OCI-LY1 (cell line): ENCODE measurements at regions not wholly inside any gene's neighbourhood (a gene's known extent, or its start where the extent isn't known, plus 50 kb on each side); places are given as distances from the start of the nearest gene placed in this dataset.

Source experiments
- H2AFZ ChIP-seq: fragments of 200-600 bp; sonication (generic), shearing (Covaris generic); 2 replicates; pipeline ENCODE4 v1.6.0; 2014; ENCODE audit warnings: antibody characterized with exemption, mild to moderate bottlenecking, low read length
- H3F3A ChIP-seq: fragments of 200-600 bp; sonication (generic), shearing (Covaris generic); 2 replicates; pipeline ENCODE4 v1.6.0; 2014; ENCODE audit warnings: mild to moderate bottlenecking, antibody characterized with exemption, low read length, moderate library complexity; ENCODE audit not compliant: insufficient read depth
- H3K27ac ChIP-seq: fragments of 200-600 bp; sonication (generic); 2 replicates; pipeline ENCODE4 v1.5.1; 2014; ENCODE audit warnings: low read length, mixed run types, mild to moderate bottlenecking, low read depth; ENCODE audit not compliant: poor library complexity, severe bottlenecking
- H3K27me3 ChIP-seq: fragments of 200-600 bp; sonication (generic); 2 replicates; pipeline ENCODE4 v1.6.0; 2014; ENCODE audit warnings: antibody characterized with exemption, mild to moderate bottlenecking, low read length, moderate library complexity; ENCODE audit not compliant: insufficient read depth
- H3K36me3 ChIP-seq: fragments of 200-600 bp; sonication (generic); 2 replicates; pipeline ENCODE4 v1.6.1; 2014; ENCODE audit warnings: mild to moderate bottlenecking, antibody characterized with exemption, low read length, moderate library complexity, mixed read lengths; ENCODE audit not compliant: insufficient read depth
- H3K4me1 ChIP-seq: fragments of 200-600 bp; sonication (generic); 2 replicates; pipeline ENCODE4 v1.5.1; 2014; ENCODE audit warnings: mild to moderate bottlenecking, low read length, moderate library complexity; ENCODE audit not compliant: insufficient read depth, severe bottlenecking
- H3K4me2 ChIP-seq: fragments of 200-600 bp; sonication (generic), shearing (Covaris generic); 2 replicates; pipeline ENCODE4 v1.6.1; 2014; ENCODE audit warnings: low read length
- H3K4me3 ChIP-seq: fragments of 200-600 bp; sonication (generic); 2 replicates; pipeline ENCODE4 v1.5.1; 2014; ENCODE audit warnings: low read length, low read depth, mild to moderate bottlenecking, mixed read lengths; ENCODE audit not compliant: poor library complexity, severe bottlenecking
- H3K79me2 ChIP-seq: fragments of 200-600 bp; shearing (Covaris generic); 2 replicates; pipeline ENCODE4 v1.6.1; 2016; ENCODE audit warnings: mixed run types, low read length, mixed read lengths; ENCODE audit not compliant: insufficient read depth
- H3K9ac ChIP-seq: fragments of 200-600 bp; sonication (generic), shearing (Covaris generic); 2 replicates; pipeline ENCODE4 v1.6.1; 2014; ENCODE audit warnings: mild to moderate bottlenecking, low read length, mixed read lengths
- H3K9me2 ChIP-seq: fragments of 200-600 bp; sonication (generic), shearing (Covaris generic); 2 replicates; pipeline ENCODE4 v1.6.1; 2014; ENCODE audit warnings: low read depth, mild to moderate bottlenecking, low read length, mixed read lengths
- H3K9me3 ChIP-seq: fragments of 200-600 bp; shearing (Covaris generic); 2 replicates; pipeline ENCODE4 v1.6.1; 2014; ENCODE audit warnings: low read length, mixed read lengths
- H4K20me1 ChIP-seq: fragments of 200-600 bp; sonication (generic), shearing (Covaris generic); 2 replicates; pipeline ENCODE4 v1.6.0; 2016; ENCODE audit warnings: mild to moderate bottlenecking, low read length; ENCODE audit not compliant: insufficient read depth
- CTCF ChIP-seq: fragments of 200-600 bp; sonication (generic), shearing (Covaris generic); IDR thresholded peaks from 2 replicates; pipeline ENCODE4 v1.5.1; 2017; ENCODE audit warnings: mild to moderate bottlenecking, antibody characterized with exemption, low read length, moderate library complexity, mixed read lengths
- EZH2 ChIP-seq: fragments of 200-600 bp; sonication (generic), shearing (Covaris generic); IDR thresholded peaks from 2 replicates; pipeline ENCODE4 v1.8.0; 2017; ENCODE audit warnings: borderline replicate concordance, mixed run types, mild to moderate bottlenecking, antibody characterized with exemption, low read length, moderate library complexity, mixed read lengths

GRCh38 chr2:52113338-52113737 lies 1081.4 kb upstream of the NRXN1 start:
- H3F3A ChIP-seq: no peaks in the 10 kb centered on the region
- no peak overlapping the region for H3K4me3 ChIP-seq
- no peaks in the 10 kb centered on the region for H3K9me2 ChIP-seq
- H3K36me3 ChIP-seq: no peaks in the 10 kb centered on the region
- H3K4me2 ChIP-seq: no peak overlapping the region
- no peaks in the 10 kb centered on the region for H3K79me2 ChIP-seq
- no peak overlapping the region for H3K9ac ChIP-seq
- no peaks in the 10 kb centered on the region for H3K27me3 ChIP-seq
- no peaks in the 10 kb centered on the region for H3K9me3 ChIP-seq
- no peak overlapping the region for H2AFZ ChIP-seq
- H3K27ac ChIP-seq: no peak overlapping the region
- H4K20me1 ChIP-seq: no peaks in the 10 kb centered on the region
- no peaks in the 10 kb centered on the region for H3K4me1 ChIP-seq
- TF ChIP-seq CTCF (no peak), EZH2 (no peak)

DNA sequence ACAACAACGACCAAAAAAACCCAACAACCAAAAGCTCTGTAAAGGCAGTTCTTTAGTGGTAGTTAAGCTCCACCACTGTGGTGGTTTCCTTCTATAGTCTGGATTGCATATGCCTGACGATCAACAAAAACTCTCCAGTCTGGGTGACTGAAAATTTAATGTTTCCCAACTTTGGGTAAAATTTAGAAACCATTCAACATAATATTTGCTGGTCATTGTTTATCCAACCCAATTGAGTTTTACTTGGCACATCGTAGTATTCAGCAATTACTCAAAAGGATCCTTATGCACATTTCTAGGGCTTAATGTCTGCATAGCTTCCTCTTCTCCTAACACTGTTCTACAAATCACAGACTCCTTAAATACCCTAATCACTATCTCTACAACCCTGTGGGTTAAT lies 1080.2 kb upstream of the NRXN1 start:
- no peak for TF ChIP-seq EZH2
- TF ChIP-seq CTCF: no peak
- H3K79me2 ChIP-seq: no peaks in the 10 kb centered on the region
- no peaks in the 10 kb centered on the region for H3K9me3 ChIP-seq
- H3K4me2 ChIP-seq: no peak overlapping the region
- no peaks in the 10 kb centered on the region for H3K4me1 ChIP-seq
- no peak overlapping the region for H3K27ac ChIP-seq
- no peaks in the 10 kb centered on the region for H3F3A ChIP-seq
- no peaks in the 10 kb centered on the region for H3K9me2 ChIP-seq
- H3K27me3 ChIP-seq: no peaks in the 10 kb centered on the region
- H4K20me1 ChIP-seq: no peaks in the 10 kb centered on the region
- no peak overlapping the region for H3K4me3 ChIP-seq
- no peak overlapping the region for H3K9ac ChIP-seq
- H2AFZ ChIP-seq: no peak overlapping the region
- no peaks in the 10 kb centered on the region for H3K36me3 ChIP-seq

DNA sequence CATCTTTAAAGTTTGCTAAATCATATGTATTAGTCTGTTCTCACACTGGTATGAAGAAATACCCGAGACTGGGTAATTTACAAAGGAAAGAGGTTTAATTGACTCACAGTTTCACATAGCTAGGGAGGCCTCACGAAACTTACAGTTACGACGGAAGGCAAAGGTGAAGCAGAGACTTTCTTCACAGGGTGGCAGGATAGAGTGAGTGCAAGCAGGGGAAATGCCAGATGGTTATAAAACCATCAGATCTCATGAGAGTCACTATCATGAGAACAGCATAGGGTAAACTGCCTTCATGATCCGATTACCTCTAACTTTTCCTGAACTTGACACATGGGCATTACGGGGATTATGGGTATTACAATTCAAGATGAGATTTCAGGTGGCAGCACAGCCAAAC lies 1075.2 kb upstream of the NRXN1 start:
- no peaks in the 10 kb centered on the region for H3F3A ChIP-seq

More for the DNA sequence above, 1075.2 kb upstream of the NRXN1 start:
- H2AFZ ChIP-seq: no peak overlapping the region
- H3K4me1 ChIP-seq: no peaks in the 10 kb centered on the region
- H3K9ac ChIP-seq: no peak overlapping the region
- H3K27me3 ChIP-seq: no peaks in the 10 kb centered on the region
- H3K4me3 ChIP-seq: no peak overlapping the region
- H3K4me2 ChIP-seq: no peak overlapping the region
- H3K36me3 ChIP-seq: no peaks in the 10 kb centered on the region
- H3K9me3 ChIP-seq: no peaks in the 10 kb centered on the region
- H3K9me2 ChIP-seq: no peaks in the 10 kb centered on the region
- TF ChIP-seq CTCF (no peak), EZH2 (no peak)
- no peaks in the 10 kb centered on the region for H4K20me1 ChIP-seq
- H3K79me2 ChIP-seq: no peaks in the 10 kb centered on the region
- H3K27ac ChIP-seq: no peak overlapping the region
